ENCODE measurements at regions not wholly inside any gene's neighbourhood (a gene's known extent, or its start where the extent isn't known, plus 50 kb on each side); places are given as distances from the start of the nearest gene placed in this dataset.

- peaks cover 9% of the 10 kb centered on the region for H3K9me3 Mint-ChIP-seq
- H3K4me3 Mint-ChIP-seq = no peak overlapping the region
- DNase-seq = no peak
- ChIA-PET CTCF (no interaction called here), POLR2A (no interaction called here)
- no peaks in the 10 kb centered on the region for H3K36me3 Mint-ChIP-seq (ENCODE audit: low read depth)
- H3K27ac Mint-ChIP-seq = no peak overlapping the region
- no peaks in the 10 kb centered on the region for H3K4me1 Mint-ChIP-seq
- no peaks in the 10 kb centered on the region for H3K27me3 Mint-ChIP-seq
These were observed 549.9 kb downstream of the IRX1 start for GRCh38 chr5:4145511-4145910.

GRCh38 chr5:4148009-4148408 lies 552.4 kb downstream of the IRX1 start:
- no peaks in the 10 kb centered on the region for H3K36me3 Mint-ChIP-seq (ENCODE audit: low read depth)
- DNase-seq = no peak
- H3K4me1 Mint-ChIP-seq = no peaks in the 10 kb centered on the region
- H3K9me3 Mint-ChIP-seq = peaks cover 9% of the 10 kb centered on the region
- no peak overlapping the region for H3K27ac Mint-ChIP-seq
- H3K27me3 Mint-ChIP-seq = no peaks in the 10 kb centered on the region
- POLR2A ChIA-PET = no interaction called here
- CTCF ChIA-PET = no interaction called here
- H3K4me3 Mint-ChIP-seq = no peak overlapping the region

DNA sequence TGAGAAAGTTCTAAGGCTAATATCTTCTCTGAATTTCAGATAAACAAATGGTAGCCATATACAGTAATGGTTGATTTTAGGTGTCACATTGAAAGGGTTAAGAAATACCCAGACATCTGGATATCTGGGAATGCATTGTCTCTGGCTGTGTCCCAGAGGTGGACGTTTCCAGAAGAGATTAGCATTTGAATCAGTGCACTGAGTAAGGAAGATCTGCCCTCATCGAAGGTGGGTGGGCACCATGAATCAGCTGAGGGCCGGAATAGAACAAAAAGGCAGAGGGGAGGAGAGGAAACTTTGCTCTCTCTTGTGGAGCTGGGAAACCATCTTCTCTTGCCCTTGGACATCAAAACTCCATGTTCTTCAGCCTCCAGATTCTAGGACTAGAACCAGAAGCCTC lies 554.4 kb downstream of the IRX1 start:
- peaks cover 7% of the 10 kb centered on the region for H3K9me3 Mint-ChIP-seq
- DNase-seq = no peak
- no peak overlapping the region for H3K27ac Mint-ChIP-seq
- no peaks in the 10 kb centered on the region for H3K27me3 Mint-ChIP-seq
- POLR2A ChIA-PET = no interaction called here
- CTCF ChIA-PET = no interaction called here
- H3K4me1 Mint-ChIP-seq = no peaks in the 10 kb centered on the region
- no peaks in the 10 kb centered on the region for H3K36me3 Mint-ChIP-seq (ENCODE audit: low read depth)
- no peak overlapping the region for H3K4me3 Mint-ChIP-seq

GRCh38 chr5:4156153-4156552 lies 560.5 kb downstream of the IRX1 start:
- Mint-ChIP-seq H3K9me3 (peaks cover 7% of the 10 kb centered on the region), H3K36me3 (ENCODE audit: low read depth) (no peaks in the 10 kb centered on the region), H3K27ac (no peak overlapping the region), H3K4me3 (no peak overlapping the region), H3K4me1 (no peaks in the 10 kb centered on the region), H3K27me3 (no peaks in the 10 kb centered on the region)
- no peak for DNase-seq
- POLR2A ChIA-PET = no interaction called here
- CTCF ChIA-PET = no interaction called here

DNA sequence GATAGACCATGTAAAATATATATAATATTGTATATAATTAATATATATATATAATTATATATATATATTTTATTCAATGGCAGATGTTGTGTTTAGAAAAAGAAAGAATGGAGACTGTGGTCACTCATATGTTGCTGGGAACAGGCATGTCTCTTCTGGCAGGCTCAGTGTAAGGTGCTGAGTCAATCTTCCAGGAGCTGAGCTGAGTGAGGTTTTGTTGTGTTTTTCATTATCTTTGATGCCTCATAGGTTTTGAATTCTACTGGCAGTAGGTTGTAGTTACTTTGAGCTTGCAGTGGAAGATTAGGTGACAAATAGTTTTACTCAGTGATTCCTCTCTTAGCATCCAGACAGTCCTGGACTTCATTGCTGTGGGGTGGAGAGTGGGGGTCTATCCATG lies 561.3 kb downstream of the IRX1 start:
- ChIA-PET CTCF (no interaction called here), POLR2A (no interaction called here)
- Mint-ChIP-seq H3K9me3 (peaks cover 7% of the 10 kb centered on the region), H3K4me3 (no peak overlapping the region), H3K36me3 (ENCODE audit: low read depth) (no peaks in the 10 kb centered on the region), H3K4me1 (no peaks in the 10 kb centered on the region), H3K27ac (no peak overlapping the region), H3K27me3 (no peaks in the 10 kb centered on the region)
- no peak for DNase-seq

- H3K4me3 Mint-ChIP-seq = no peak overlapping the region
- DNase-seq = no peak
- H3K9me3 Mint-ChIP-seq = peaks cover 7% of the 10 kb centered on the region
- no peaks in the 10 kb centered on the region for H3K27me3 Mint-ChIP-seq
- ChIA-PET CTCF (no interaction called here), POLR2A (no interaction called here)
- no peak overlapping the region for H3K27ac Mint-ChIP-seq
- H3K36me3 Mint-ChIP-seq (ENCODE audit: low read depth) = no peaks in the 10 kb centered on the region
- no peaks in the 10 kb centered on the region for H3K4me1 Mint-ChIP-seq
These were observed 563.3 kb downstream of the IRX1 start for GRCh38 chr5:4158750-4159447.

GRCh38 chr5:4159681-4160080 lies 564.0 kb downstream of the IRX1 start:
- POLR2A ChIA-PET = no interaction called here
- CTCF ChIA-PET = no interaction called here
- Mint-ChIP-seq H3K9me3 (peaks cover 7% of the 10 kb centered on the region), H3K36me3 (ENCODE audit: low read depth) (no peaks in the 10 kb centered on the region), H3K4me1 (no peaks in the 10 kb centered on the region), H3K27me3 (no peaks in the 10 kb centered on the region), H3K4me3 (no peak overlapping the region), H3K27ac (no peak overlapping the region)
- no peak for DNase-seq

DNA sequence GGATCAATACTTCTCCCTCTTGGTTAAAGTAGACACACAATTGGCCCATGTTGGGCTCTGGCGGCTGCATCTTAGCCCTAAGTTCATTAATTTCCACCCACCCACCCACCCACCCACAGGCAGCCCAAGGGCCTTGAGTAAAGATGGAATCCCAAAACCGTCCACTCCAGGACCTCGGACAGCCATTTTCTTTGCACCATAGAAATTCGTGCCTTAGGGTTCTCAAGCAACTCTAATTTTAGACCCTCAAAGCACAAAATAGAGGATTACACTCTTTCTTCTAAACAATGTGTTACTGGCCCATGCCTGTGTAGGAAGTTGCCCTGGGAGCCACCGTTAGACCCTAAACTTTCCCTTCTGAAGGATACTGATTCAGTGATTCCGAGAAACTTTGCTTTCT lies 568.5 kb downstream of the IRX1 start:
- ChIA-PET POLR2A (no interaction called here), CTCF (no interaction called here)
- no peak overlapping the region for H3K27ac Mint-ChIP-seq
- H3K36me3 Mint-ChIP-seq (ENCODE audit: low read depth) = no peaks in the 10 kb centered on the region
- H3K4me1 Mint-ChIP-seq = no peaks in the 10 kb centered on the region
- no peak for DNase-seq
- no peak overlapping the region for H3K4me3 Mint-ChIP-seq
- H3K27me3 Mint-ChIP-seq = no peaks in the 10 kb centered on the region
- peaks cover 3% of the 10 kb centered on the region for H3K9me3 Mint-ChIP-seq

DNA sequence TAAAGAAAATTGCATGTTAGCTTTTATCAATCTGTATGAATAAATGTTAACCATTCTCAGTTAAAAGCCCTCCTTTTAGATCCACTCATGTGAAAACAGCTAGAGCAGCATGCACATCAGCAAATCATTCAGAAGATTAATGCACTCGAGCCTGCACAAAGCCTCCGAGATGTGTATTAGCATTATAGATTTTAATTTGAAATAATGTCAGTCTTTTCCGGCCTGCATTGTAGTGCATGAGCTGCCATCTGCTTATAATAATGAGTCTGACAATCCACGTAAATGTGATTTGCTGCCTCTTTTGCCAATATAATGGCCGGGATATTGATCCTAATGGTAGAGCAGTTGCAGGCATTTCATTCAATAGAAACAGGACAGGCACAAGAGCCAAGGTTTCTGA lies 585.1 kb downstream of the IRX1 start:
- ChIA-PET CTCF (no interaction called here), POLR2A (no interaction called here)
- Mint-ChIP-seq H3K4me3 (no peak overlapping the region), H3K36me3 (ENCODE audit: low read depth) (no peaks in the 10 kb centered on the region), H3K4me1 (no peaks in the 10 kb centered on the region), H3K27ac (no peak overlapping the region), H3K9me3 (peaks cover 17% of the 10 kb centered on the region), H3K27me3 (no peaks in the 10 kb centered on the region)
- DNase-seq = no peak

DNA sequence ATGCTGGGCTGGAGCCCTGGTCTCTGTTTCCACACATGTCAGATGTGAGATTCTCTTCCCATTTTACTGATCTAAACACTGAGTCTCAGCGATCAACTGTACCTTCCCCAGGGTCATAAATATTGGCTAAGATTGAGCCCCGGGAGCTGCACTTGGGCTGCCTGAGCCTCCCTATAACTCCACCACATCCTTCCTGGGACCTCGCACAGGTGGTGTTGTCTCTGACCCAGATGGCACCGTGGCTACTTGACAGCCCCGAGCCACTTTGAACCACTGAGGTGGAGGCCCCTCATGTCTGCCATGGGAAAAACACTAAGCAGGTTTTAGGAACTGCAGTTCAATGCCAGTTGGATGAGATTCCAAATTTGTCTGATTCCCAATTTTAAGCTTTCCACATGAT lies 586.5 kb downstream of the IRX1 start:
- Mint-ChIP-seq H3K36me3 (ENCODE audit: low read depth) (no peaks in the 10 kb centered on the region), H3K27me3 (no peaks in the 10 kb centered on the region), H3K4me1 (no peaks in the 10 kb centered on the region), H3K9me3 (peaks cover 17% of the 10 kb centered on the region), H3K27ac (no peak overlapping the region), H3K4me3 (no peak overlapping the region)
- ChIA-PET POLR2A (no interaction called here), CTCF (no interaction called here)
- DNase-seq = no peak

- DNase-seq = no peak
- Mint-ChIP-seq H3K27ac (no peak overlapping the region), H3K27me3 (no peaks in the 10 kb centered on the region), H3K4me3 (no peak overlapping the region), H3K36me3 (ENCODE audit: low read depth) (no peaks in the 10 kb centered on the region), H3K9me3 (peaks cover 17% of the 10 kb centered on the region), H3K4me1 (no peaks in the 10 kb centered on the region)
- POLR2A ChIA-PET = no interaction called here
- CTCF ChIA-PET = no interaction called here
These were observed 589.5 kb downstream of the IRX1 start for GRCh38 chr5:4185127-4185526.

DNA sequence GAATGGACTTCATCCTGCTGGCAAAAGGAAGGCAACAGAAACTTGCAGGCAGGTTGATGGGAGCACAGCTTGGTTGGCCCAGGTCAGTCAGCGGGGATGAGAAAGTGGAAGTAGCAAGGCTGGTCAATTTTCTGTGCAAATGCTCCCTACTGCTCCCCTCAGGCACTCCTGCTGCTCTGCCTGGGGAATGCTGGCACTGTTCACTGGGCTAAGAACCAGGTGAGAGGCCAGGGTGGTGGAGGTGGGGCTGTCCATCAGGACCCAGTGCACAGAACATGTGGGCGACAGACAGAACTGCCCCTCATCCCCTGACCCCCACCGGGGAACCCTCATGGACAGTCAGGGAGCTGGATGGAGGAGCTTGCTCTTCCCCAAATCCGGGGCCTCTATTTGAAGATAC lies 593.1 kb downstream of the IRX1 start:
- H3K9me3 Mint-ChIP-seq = peaks cover 16% of the 10 kb centered on the region
- H3K27ac Mint-ChIP-seq = no peak overlapping the region
- H3K4me3 Mint-ChIP-seq = no peak overlapping the region
- no peaks in the 10 kb centered on the region for H3K27me3 Mint-ChIP-seq
- H3K36me3 Mint-ChIP-seq (ENCODE audit: low read depth) = no peaks in the 10 kb centered on the region
- no peaks in the 10 kb centered on the region for H3K4me1 Mint-ChIP-seq
- POLR2A ChIA-PET = interaction anchor here (0.5 kb wide), 1 partner anchor 676 kb away, joined by 3 read pairs; no protein-coding TSS in a partner anchor
- no peak for DNase-seq
- CTCF ChIA-PET = no interaction called here

DNA sequence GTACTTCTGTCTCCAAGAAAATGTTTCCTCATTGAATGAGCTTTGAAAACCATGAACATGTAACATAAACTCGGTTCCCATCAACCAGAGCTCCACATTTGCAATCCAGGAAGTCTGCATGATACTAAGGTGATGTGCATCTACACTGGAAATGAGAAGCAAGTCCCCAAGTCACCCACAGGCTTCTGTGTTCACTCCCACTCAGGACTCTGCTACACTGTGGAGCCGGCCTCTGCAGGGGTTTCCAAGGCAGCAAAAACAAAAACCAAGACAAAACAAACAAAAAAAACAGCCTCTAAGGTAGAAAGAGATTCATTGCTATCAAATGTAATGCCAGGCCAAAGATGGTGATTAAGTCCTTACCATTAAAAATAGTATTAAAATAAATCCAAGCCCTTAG lies 593.7 kb downstream of the IRX1 start:
- Mint-ChIP-seq H3K4me3 (no peak overlapping the region), H3K36me3 (ENCODE audit: low read depth) (no peaks in the 10 kb centered on the region), H3K27ac (no peak overlapping the region), H3K9me3 (peaks cover 10% of the 10 kb centered on the region), H3K27me3 (no peaks in the 10 kb centered on the region), H3K4me1 (no peaks in the 10 kb centered on the region)
- DNase-seq = peak; percentile 29
- ChIA-PET POLR2A (no interaction called here), CTCF (no interaction called here)

GRCh38 chr5:4191041-4191440 lies 595.4 kb downstream of the IRX1 start:
- Mint-ChIP-seq H3K27me3 (no peaks in the 10 kb centered on the region), H3K4me3 (no peak overlapping the region), H3K9me3 (peaks cover 2% of the 10 kb centered on the region), H3K36me3 (ENCODE audit: low read depth) (no peaks in the 10 kb centered on the region), H3K27ac (no peak overlapping the region), H3K4me1 (no peaks in the 10 kb centered on the region)
- DNase-seq = peak; percentile 18
- CTCF ChIA-PET = no interaction called here
- POLR2A ChIA-PET = no interaction called here

- peak; percentile 16 for DNase-seq
- CTCF ChIA-PET = no interaction called here
These were observed 596.1 kb downstream of the IRX1 start for GRCh38 chr5:4191703-4192102.

More at GRCh38 chr5:4191703-4192102, 596.1 kb downstream of the IRX1 start:
- no peaks in the 10 kb centered on the region for H3K4me1 Mint-ChIP-seq
- H3K36me3 Mint-ChIP-seq (ENCODE audit: low read depth) = no peaks in the 10 kb centered on the region
- POLR2A ChIA-PET = no interaction called here
- no peaks in the 10 kb centered on the region for H3K9me3 Mint-ChIP-seq
- no peak overlapping the region for H3K27ac Mint-ChIP-seq
- H3K4me3 Mint-ChIP-seq = no peak overlapping the region
- no peaks in the 10 kb centered on the region for H3K27me3 Mint-ChIP-seq

Data from activated CD4-positive, alpha-beta memory T cell treated with anti-CD3 and anti-CD28 coated beads, Interleukin-2, amount 10 ng/mL, durations not matched to agents 7 days and 5 days (primary cell).